ENCODE measurements at regions not wholly inside any gene's neighbourhood (a gene's known extent, or its start where the extent isn't known, plus 50 kb on each side); places are given as distances from the start of the nearest gene placed in this dataset.

GRCh38 chr4:56208103-56208502 lies 179.2 kb downstream of the AASDH start (continued):
- TF ChIP-seq, protein P1, sequence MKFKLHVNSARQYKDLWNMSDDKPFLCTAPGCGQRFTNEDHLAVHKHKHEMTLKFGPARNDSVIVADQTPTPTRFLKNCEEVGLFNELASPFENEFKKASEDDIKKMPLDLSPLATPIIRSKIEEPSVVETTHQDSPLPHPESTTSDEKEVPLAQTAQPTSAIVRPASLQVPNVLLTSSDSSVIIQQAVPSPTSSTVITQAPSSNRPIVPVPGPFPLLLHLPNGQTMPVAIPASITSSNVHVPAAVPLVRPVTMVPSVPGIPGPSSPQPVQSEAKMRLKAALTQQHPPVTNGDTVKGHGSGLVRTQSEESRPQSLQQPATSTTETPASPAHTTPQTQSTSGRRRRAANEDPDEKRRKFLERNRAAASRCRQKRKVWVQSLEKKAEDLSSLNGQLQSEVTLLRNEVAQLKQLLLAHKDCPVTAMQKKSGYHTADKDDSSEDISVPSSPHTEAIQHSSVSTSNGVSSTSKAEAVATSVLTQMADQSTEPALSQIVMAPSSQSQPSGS (IDR thresholded peaks at IDR 0.05; ENCODE audit: low read length): no peak
- TF ChIP-seq TAF1 (IDR thresholded peaks at IDR 0.05; ENCODE audit: low read depth, low read length) (no peak), GABPA (IDR thresholded peaks at IDR 0.05; ENCODE audit: borderline replicate concordance, insufficient read depth, low read length) (no peak), TBP (IDR thresholded peaks at IDR 0.05; ENCODE audit: low read depth, low read length) (no peak)
